ENCODE measurements at regions not wholly inside any gene's neighbourhood (a gene's known extent, or its start where the extent isn't known, plus 50 kb on each side); places are given as distances from the start of the nearest gene placed in this dataset.

GRCh38 chr7:46173476-46174195 is 252.6 kb upstream of the IGFBP3 start:
- DNase-seq: no peak

GRCh38 chr7:46170792-46171191 is 249.7 kb upstream of the IGFBP3 start:
- no peak for DNase-seq

- DNase-seq: no peak
These were observed 248.9 kb upstream of the IGFBP3 start for GRCh38 chr7:46170021-46170420.

- DNase-seq: no peak
These were observed 248.3 kb upstream of the IGFBP3 start for GRCh38 chr7:46169384-46169755.

- no peak for DNase-seq
These were observed 247.8 kb upstream of the IGFBP3 start for GRCh38 chr7:46168671-46169383.

GRCh38 chr7:46168231-46168630 is 247.2 kb upstream of the IGFBP3 start:
- no peak for DNase-seq

GRCh38 chr7:46165276-46165675 is 244.2 kb upstream of the IGFBP3 start:
- no peak for DNase-seq

- DNase-seq: no peak
These were observed 243.6 kb upstream of the IGFBP3 start for GRCh38 chr7:46164629-46165028.

GRCh38 chr7:46163246-46163645 is 242.2 kb upstream of the IGFBP3 start:
- peak; percentile 3 for DNase-seq

GRCh38 chr7:46162609-46163008 is 241.5 kb upstream of the IGFBP3 start:
- DNase-seq: no peak

GRCh38 chr7:46160861-46161260 is 239.8 kb upstream of the IGFBP3 start:
- no peak for DNase-seq

GRCh38 chr7:46157931-46158330 is 236.9 kb upstream of the IGFBP3 start:
- no peak for DNase-seq

- DNase-seq: no peak
These were observed 236.3 kb upstream of the IGFBP3 start for GRCh38 chr7:46157404-46157803.

GRCh38 chr7:46156853-46157252 is 235.8 kb upstream of the IGFBP3 start:
- no peak for DNase-seq

- no peak for DNase-seq
These were observed 235.0 kb upstream of the IGFBP3 start for GRCh38 chr7:46156086-46156485.

GRCh38 chr7:46155367-46155766 is 234.3 kb upstream of the IGFBP3 start:
- DNase-seq: no peak

GRCh38 chr7:46153951-46154787 is 233.1 kb upstream of the IGFBP3 start:
- no peak for DNase-seq

GRCh38 chr7:46153583-46153950 is 232.5 kb upstream of the IGFBP3 start:
- no peak for DNase-seq

GRCh38 chr7:46152696-46153095 is 231.6 kb upstream of the IGFBP3 start:
- no peak for DNase-seq

- no peak for DNase-seq
These were observed 229.6 kb upstream of the IGFBP3 start for GRCh38 chr7:46150721-46151120.

- DNase-seq: peak; percentile 4
These were observed 229.1 kb upstream of the IGFBP3 start for GRCh38 chr7:46150202-46150601.

- DNase-seq: no peak
These were observed 226.8 kb upstream of the IGFBP3 start for GRCh38 chr7:46147871-46148270.

- DNase-seq: no peak
These were observed 225.6 kb upstream of the IGFBP3 start for GRCh38 chr7:46146454-46147255.
